ENCODE measurements at regions not wholly inside any gene's neighbourhood (a gene's known extent, or its start where the extent isn't known, plus 50 kb on each side); places are given as distances from the start of the nearest gene placed in this dataset.

DNA sequence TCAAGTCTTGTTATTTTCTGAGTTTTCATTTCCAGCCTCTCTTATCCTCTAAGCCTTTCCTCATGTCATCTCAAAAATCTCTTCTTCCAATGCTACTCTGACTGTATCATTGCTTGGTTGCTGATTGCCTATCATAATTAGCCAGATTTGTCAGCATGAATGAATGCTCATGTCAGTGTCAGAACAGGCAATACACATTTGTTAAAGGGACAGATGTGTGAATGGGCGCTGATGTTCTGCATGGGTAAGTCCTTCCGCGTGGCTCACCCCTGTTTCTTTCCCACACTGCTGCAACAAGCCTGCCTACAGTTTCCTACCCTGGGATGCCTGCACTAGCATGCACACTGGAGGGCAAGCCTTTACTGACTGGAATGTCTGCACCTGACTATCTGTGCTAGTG lies 100.6 kb downstream of the RHOU start:
- intact Hi-C loops (cut with micrococcal nuclease; ENCODE audit: unreplicated experiment) (no loop called here), in situ Hi-C loops (cut with HindIII; ENCODE audit: low pct_unique_long_range_greater_than_20kb, low sequenced_read_pairs) (no loop called here)
- no peaks in the 10 kb centered on the region for H3K9me3 ChIP-seq (ENCODE audit: control insufficient read depth, insufficient read depth, low read depth, low read length)
- DNase-seq (ENCODE audit: low read depth, low spot score) = no peak
- H3K36me3 ChIP-seq (ENCODE audit: control insufficient read depth, insufficient read depth, low read length) = no peaks in the 10 kb centered on the region
- no peak for ATAC-seq
- BruUV-seq (replicated peaks) = no TSS peak
- no peak overlapping the region for H3K27ac ChIP-seq (ENCODE audit: low read length)
- TF ChIP-seq SIN3A (IDR thresholded peaks at IDR 0.05; ENCODE audit: borderline replicate concordance, insufficient read depth, low read depth, low read length) (no peak), TCF7L2 (IDR thresholded peaks at IDR 0.05; ENCODE audit: low read depth, low read length) (no peak), POLR2AphosphoS5 (IDR thresholded peaks at IDR 0.05; ENCODE audit: low read depth, low read length) (no peak)
- TF ChIP-seq, protein P1, sequence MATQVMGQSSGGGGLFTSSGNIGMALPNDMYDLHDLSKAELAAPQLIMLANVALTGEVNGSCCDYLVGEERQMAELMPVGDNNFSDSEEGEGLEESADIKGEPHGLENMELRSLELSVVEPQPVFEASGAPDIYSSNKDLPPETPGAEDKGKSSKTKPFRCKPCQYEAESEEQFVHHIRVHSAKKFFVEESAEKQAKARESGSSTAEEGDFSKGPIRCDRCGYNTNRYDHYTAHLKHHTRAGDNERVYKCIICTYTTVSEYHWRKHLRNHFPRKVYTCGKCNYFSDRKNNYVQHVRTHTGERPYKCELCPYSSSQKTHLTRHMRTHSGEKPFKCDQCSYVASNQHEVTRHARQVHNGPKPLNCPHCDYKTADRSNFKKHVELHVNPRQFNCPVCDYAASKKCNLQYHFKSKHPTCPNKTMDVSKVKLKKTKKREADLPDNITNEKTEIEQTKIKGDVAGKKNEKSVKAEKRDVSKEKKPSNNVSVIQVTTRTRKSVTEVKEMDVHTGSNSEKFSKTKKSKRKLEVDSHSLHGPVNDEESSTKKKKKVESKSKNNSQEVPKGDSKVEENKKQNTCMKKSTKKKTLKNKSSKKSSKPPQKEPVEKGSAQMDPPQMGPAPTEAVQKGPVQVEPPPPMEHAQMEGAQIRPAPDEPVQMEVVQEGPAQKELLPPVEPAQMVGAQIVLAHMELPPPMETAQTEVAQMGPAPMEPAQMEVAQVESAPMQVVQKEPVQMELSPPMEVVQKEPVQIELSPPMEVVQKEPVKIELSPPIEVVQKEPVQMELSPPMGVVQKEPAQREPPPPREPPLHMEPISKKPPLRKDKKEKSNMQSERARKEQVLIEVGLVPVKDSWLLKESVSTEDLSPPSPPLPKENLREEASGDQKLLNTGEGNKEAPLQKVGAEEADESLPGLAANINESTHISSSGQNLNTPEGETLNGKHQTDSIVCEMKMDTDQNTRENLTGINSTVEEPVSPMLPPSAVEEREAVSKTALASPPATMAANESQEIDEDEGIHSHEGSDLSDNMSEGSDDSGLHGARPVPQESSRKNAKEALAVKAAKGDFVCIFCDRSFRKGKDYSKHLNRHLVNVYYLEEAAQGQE (IDR thresholded peaks at IDR 0.05; ENCODE audit: insufficient read depth in 1 of 2, low read depth in 2 of 2, low read length in 1 of 2) = no peak
- TF ChIP-seq, protein P2, sequence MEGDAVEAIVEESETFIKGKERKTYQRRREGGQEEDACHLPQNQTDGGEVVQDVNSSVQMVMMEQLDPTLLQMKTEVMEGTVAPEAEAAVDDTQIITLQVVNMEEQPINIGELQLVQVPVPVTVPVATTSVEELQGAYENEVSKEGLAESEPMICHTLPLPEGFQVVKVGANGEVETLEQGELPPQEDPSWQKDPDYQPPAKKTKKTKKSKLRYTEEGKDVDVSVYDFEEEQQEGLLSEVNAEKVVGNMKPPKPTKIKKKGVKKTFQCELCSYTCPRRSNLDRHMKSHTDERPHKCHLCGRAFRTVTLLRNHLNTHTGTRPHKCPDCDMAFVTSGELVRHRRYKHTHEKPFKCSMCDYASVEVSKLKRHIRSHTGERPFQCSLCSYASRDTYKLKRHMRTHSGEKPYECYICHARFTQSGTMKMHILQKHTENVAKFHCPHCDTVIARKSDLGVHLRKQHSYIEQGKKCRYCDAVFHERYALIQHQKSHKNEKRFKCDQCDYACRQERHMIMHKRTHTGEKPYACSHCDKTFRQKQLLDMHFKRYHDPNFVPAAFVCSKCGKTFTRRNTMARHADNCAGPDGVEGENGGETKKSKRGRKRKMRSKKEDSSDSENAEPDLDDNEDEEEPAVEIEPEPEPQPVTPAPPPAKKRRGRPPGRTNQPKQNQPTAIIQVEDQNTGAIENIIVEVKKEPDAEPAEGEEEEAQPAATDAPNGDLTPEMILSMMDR (IDR thresholded peaks at IDR 0.05) = no peak
- POLR2A ChIA-PET = no interaction called here
- CTCF ChIA-PET = no interaction called here
- H3K27me3 ChIP-seq (ENCODE audit: control insufficient read depth, insufficient read depth, low read length) = no peaks in the 10 kb centered on the region
- no peak overlapping the region for H3K4me3 ChIP-seq (ENCODE audit: low read depth in 2 of 2, low read length in 2 of 2)
- peaks cover 59% of the 10 kb centered on the region for H3K4me1 ChIP-seq (ENCODE audit: control insufficient read depth, insufficient read depth, low read length)

DNA sequence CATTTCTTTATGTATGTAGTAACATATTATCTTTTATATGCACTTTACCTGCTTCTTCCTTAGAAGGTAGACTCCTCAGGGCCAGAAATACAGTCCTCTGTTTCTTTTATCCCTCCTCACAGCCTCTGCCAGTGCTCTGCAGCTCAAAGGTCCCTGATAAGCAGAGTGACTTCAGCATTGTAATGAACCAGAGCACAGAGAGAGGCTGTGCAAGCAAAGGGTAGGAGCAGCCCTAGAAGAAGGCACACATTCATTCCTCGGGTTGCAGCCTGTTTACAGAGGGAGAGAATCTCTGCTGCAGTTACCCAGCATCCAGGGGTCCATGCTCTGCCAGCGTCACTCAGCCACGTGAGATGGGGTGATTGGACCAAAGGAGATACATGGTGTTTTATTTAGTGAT lies 101.1 kb downstream of the RHOU start:
- intact Hi-C loops (cut with micrococcal nuclease; ENCODE audit: unreplicated experiment) (no loop called here), in situ Hi-C loops (cut with HindIII; ENCODE audit: low pct_unique_long_range_greater_than_20kb, low sequenced_read_pairs) (no loop called here)
- Histone ChIP-seq H3K27me3 (ENCODE audit: control insufficient read depth, insufficient read depth, low read length) (no peaks in the 10 kb centered on the region), H3K36me3 (ENCODE audit: control insufficient read depth, insufficient read depth, low read length) (no peaks in the 10 kb centered on the region), H3K4me3 (ENCODE audit: low read depth in 2 of 2, low read length in 2 of 2) (no peak overlapping the region), H3K4me1 (ENCODE audit: control insufficient read depth, insufficient read depth, low read length) (peaks cover 54% of the 10 kb centered on the region), H3K9me3 (ENCODE audit: control insufficient read depth, insufficient read depth, low read depth, low read length) (no peaks in the 10 kb centered on the region), H3K27ac (ENCODE audit: low read length) (peak overlapping the region; percentile 52)
- BruUV-seq (replicated peaks) = no TSS peak
- CTCF ChIA-PET = no interaction called here
- ATAC-seq (no peak), DNase-seq (ENCODE audit: low read depth, low spot score) (no peak)
- POLR2A ChIA-PET = no interaction called here
- no peak for TF ChIP-seq SIN3A (IDR thresholded peaks at IDR 0.05; ENCODE audit: borderline replicate concordance, insufficient read depth, low read depth, low read length)
- TF ChIP-seq, protein P2 (IDR thresholded peaks at IDR 0.05) = no peak
- TF ChIP-seq, protein P1 (IDR thresholded peaks at IDR 0.05; ENCODE audit: insufficient read depth in 1 of 2, low read depth in 2 of 2, low read length in 1 of 2) = no peak
- TF ChIP-seq TCF7L2 (IDR thresholded peaks at IDR 0.05; ENCODE audit: low read depth, low read length) = no peak
- TF ChIP-seq POLR2AphosphoS5 (IDR thresholded peaks at IDR 0.05; ENCODE audit: low read depth, low read length) = no peak

Measured in Panc1 (cell line).